ENCODE measurements at regions not wholly inside any gene's neighbourhood (a gene's known extent, or its start where the extent isn't known, plus 50 kb on each side); places are given as distances from the start of the nearest gene placed in this dataset.

GRCh38 chr16:49216593-49216992 is 65.0 kb downstream of the CBLN1 start:
- no peak for DNase-seq (ENCODE audit: low read depth, low spot score)

GRCh38 chr16:49213594-49213993 is 68.0 kb downstream of the CBLN1 start:
- no peak for DNase-seq (ENCODE audit: low read depth, low spot score)

- DNase-seq (ENCODE audit: low read depth, low spot score) = no peak
Observed at GRCh38 chr16:49204191-49204590, 77.4 kb downstream of the CBLN1 start.

DNA sequence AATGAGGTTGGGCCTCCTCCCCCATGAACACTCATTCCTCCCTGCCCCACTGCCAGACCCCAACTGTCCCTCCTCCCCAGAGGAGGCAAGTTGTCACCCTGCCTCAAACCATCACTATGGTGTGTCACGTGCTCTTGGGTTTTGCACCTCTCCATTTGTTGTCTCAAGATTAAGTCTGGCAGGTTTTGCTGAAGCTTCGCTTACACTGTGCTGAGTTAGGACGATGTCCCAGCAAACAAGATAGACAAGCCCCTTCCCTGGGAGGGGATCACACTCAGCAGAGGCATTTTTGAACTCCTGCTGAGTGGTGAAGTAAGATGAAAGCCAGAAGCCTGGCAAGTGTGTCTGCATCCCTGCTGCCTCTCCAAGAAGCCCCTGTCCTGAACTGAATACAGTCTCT is 78.3 kb downstream of the CBLN1 start:
- DNase-seq (ENCODE audit: low read depth, low spot score) = no peak

DNA sequence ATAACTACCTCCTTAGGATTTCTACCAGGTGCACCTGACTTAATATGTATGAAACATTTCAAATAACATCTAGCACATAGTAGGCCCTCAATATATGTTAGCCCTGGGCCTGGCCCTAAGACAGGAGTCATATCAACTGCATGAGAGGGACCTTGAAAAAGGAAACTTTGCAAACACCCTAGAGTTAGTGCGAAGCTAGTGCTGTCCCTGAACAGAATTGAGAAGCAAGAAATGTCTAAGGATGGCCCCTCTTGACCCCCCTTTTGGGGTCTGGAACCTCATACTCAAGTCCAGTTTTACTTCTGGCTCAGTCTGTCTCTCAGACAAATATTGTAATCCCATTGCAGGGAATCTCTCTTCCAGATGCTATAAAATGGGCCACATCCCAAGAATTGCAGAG is 80.5 kb downstream of the CBLN1 start:
- no peak for DNase-seq (ENCODE audit: low read depth, low spot score)

GRCh38 chr16:49200223-49200820 is 81.3 kb downstream of the CBLN1 start:
- no peak for DNase-seq (ENCODE audit: low read depth, low spot score)

DNA sequence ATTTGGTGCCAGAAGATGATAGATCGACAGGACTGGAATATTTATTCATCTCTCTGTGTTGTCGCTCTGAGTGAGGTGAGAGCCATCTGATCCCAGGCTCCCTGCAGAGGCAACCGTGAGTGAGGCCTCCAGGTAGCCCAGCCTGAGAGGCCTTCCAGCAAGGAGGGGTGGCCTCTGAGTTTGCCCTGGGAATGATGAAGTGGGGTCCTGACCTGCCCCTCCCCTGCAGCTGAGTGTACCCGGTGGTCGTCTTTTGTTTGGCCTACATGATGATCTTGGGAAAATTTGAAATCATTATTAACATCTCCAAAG is 86.4 kb downstream of the CBLN1 start:
- no peak for DNase-seq (ENCODE audit: low read depth, low spot score)

- no peak for DNase-seq (ENCODE audit: low read depth, low spot score)
Observed at GRCh38 chr16:49194537-49195236, 87.0 kb downstream of the CBLN1 start.

DNA sequence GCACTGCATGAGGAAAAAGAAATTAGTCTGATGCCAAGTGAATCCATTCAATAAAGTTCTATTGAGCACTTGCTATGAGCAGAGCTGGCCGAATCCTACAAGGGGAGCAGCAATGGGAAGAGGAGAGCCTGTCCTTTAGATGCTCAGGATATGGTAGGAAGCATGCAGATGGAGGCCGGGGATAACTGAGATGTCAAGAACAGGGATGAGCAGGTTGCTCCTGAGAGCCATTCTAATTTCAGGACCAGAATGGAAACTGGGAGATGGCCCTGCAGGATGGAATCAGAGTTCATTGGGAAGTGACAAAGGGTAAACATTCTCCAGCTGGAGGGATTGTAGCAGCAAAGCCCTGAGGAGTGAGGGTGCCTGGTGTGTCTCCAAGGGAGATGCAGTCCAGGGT is 88.0 kb downstream of the CBLN1 start:
- no peak for DNase-seq (ENCODE audit: low read depth, low spot score)

DNA sequence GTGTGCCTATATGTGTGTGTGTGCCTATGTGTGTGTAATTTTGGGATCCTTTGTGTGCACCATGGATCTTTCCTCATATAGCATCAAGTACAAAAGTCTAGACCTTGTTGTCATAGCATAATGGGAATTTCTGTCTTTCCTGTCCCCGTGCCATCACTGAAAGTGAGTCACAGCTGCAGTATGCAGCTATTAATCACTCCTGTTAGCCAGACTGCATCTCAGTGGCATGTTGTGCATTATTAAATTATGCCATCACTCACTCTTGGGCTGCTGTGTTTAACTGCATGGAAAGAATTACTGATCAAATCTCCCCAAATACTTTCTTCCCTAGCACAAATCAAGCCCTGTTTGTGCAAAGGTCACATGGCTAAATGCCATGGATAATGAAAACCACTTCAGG is 92.4 kb downstream of the CBLN1 start:
- no peak for DNase-seq (ENCODE audit: low read depth, low spot score)

DNA sequence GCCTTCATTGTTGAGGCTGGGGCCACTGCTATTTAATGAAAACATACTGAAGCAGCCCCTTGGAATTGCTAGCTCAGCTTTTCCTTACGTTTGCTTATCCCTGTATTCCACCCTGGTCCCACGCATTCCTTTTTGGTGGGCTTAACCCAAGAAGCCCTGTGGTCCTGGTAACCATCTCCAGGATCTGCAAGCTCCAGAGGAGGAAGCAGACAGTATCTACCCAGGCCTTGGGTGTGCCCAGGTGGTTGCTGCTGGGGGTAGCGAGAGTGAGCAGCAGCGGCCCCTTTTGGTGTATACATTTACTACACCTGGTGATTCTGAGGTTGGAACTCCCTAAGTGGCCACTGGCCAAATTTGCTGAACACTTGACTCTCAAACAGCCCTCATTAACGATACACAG is 97.7 kb downstream of the CBLN1 start:
- DNase-seq (ENCODE audit: low read depth, low spot score) = no peak

GRCh38 chr16:49181791-49182518 is 99.7 kb downstream of the CBLN1 start:
- DNase-seq (ENCODE audit: low read depth, low spot score) = no peak

DNA sequence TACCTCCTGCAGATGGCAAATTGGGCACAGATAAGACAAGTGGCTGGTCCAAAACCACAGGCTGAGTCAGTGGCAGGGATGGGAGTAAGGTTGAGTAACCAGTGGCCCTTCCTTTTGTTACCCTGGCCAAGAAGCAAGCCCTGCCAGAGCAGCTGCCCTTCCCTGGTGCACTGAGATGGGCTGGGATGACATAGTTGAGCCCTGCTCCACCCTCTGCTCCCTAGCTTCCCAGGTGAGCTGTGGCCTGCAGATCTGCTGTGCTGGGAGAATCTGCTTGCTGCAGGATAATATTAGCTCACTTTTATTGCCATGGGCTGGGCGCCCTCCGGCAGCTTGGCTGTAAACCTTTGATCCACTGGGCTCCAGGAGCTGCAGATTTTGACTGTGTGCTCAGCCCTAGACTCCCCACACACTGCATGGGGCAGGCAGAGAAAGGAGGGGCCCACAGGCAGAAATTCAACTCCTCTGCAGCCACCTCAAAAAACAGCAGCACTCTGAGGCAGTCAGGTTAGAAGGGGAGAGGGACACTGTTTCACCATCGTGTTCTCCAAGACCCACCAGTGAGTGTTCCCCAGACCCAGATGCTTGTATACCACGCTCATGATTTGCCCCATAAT is 101.8 kb downstream of the CBLN1 start:
- no peak for DNase-seq (ENCODE audit: low read depth, low spot score)

- no peak for DNase-seq (ENCODE audit: low read depth, low spot score)
Observed at GRCh38 chr16:49168126-49168525, 113.5 kb downstream of the CBLN1 start.

DNA sequence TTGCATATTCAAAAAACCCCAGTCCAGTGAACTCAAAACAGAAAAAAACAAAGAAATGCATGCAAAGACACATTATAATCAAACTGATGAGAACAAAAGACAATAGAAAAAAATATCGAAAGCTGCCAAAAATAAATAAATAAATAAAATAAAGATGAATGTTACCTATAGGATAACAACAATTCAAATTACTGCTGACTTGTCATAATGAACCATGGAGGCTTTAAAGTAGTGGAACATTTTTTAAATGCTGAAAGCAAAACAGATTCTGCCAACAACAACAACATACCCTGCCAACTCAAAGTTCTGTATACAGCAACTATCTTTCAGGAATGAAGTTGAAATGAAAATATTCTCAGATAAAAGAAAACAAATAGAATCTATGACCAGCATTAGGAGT is 116.6 kb downstream of the CBLN1 start:
- no peak for DNase-seq (ENCODE audit: low read depth, low spot score)

GRCh38 chr16:49161191-49161590 is 120.4 kb downstream of the CBLN1 start:
- DNase-seq (ENCODE audit: low read depth, low spot score) = no peak

- no peak for DNase-seq (ENCODE audit: low read depth, low spot score)
Observed at GRCh38 chr16:49158029-49158642, 123.5 kb downstream of the CBLN1 start.

DNA sequence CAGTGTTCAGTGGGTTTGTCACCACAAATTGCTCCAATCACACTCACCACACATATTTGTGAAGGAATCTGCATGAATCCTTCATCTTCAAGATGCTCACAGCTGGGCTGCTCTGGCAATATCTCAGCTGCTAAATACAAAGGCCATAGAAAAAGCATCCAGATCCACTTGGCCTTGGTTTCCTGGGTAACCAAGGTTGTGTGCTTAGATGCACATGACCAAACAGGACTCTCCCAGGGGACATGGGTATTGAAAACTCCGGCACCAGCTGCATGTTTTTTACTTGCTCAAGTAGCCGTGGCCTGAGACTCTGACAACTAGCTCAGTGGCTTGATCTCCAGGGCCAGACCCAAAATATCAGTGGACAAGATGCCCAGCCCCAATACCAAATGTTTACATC is 131.3 kb downstream of the CBLN1 start:
- DNase-seq (ENCODE audit: low read depth, low spot score) = no peak

DNA sequence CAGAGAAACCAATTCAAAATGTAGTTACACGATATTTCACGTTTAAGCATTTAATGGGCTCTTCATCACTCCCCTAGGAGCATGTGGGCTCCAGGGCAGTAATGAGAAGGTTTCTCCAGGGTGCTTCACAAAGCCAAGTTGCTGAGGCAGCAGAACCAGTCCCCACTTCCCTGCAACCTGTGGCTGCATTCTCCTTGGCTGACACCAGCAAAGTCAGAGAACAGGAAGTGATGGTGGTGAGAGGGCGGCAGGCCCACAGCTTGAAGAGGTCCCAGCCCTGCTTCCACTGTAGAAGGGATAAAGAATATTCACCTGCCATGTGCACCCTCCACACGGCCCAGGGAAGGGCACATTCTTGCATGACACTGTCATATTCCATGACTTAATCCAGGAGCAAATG is 133.2 kb downstream of the CBLN1 start:
- no peak for DNase-seq (ENCODE audit: low read depth, low spot score)

DNA sequence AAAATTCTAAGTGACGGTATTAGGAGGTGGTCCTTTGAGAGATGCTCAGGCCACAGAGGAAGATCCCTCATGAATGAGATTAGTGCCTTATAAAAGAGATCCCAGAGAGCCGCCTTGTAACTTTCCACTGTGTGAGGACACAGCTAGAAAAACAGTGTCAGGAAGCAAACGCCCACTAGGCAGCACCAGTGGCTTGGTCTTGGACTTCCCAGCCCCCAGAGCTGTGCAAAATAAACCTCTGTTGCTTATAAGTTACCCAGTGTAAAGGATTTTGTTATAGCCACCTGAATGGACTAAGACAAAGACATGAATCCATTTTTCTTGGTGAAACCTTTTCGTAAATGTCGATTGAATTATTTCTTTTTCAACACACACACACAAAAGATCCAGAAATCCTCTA is 141.0 kb downstream of the CBLN1 start:
- DNase-seq (ENCODE audit: low read depth, low spot score) = no peak

GRCh38 chr16:49130397-49130796 is 151.2 kb downstream of the CBLN1 start:
- DNase-seq (ENCODE audit: low read depth, low spot score) = no peak

DNA sequence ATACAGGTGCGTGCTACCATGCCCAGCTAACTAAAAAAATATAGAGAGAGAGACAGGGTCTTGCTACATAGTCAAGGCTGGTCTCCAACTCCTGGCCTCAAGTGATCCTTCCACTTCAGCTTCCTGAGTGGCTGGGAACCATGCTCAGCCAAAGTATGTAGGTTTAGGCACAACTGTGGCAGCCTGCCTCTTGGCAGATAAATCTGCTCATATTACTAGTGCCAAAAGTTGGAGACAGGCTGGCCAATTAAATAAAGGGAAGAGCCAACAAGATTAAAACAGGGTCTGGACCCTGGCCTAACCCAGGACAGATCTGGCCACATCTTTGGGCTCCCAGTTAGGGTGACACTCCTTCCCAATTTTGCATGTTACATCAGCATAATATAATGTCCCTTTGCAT is 151.7 kb downstream of the CBLN1 start:
- DNase-seq (ENCODE audit: low read depth, low spot score) = no peak

Measured in brain pericyte (primary cell).